Activated CD8-positive, alpha-beta memory T cell treated with anti-CD3 and anti-CD28 coated beads for 36 hours (primary cell): ENCODE measurements at regions not wholly inside any gene's neighbourhood (a gene's known extent, or its start where the extent isn't known, plus 50 kb on each side); places are given as distances from the start of the nearest gene placed in this dataset.
"Not testable (repeated sequence)": the region's sequence is repeated elsewhere in the genome, so short reads cannot be mapped to it uniquely, and the experiment has no call there.

ENCODE experiments used
- CTCF ChIA-PET: fragments of 350-600 bp; sonication (Branson Sonifier 250); formaldehyde crosslinking; loops from one replicate; lab custom pipeline; 2021; ENCODE audit warnings: antibody characterized with exemption; lab: Charles Lee
- POLR2A ChIA-PET: fragments of 350-600 bp; sonication (Branson Sonifier 250); formaldehyde crosslinking; loops from one replicate; lab custom pipeline; 2021; ENCODE audit warnings: antibody characterized with exemption; lab: Charles Lee

DNA sequence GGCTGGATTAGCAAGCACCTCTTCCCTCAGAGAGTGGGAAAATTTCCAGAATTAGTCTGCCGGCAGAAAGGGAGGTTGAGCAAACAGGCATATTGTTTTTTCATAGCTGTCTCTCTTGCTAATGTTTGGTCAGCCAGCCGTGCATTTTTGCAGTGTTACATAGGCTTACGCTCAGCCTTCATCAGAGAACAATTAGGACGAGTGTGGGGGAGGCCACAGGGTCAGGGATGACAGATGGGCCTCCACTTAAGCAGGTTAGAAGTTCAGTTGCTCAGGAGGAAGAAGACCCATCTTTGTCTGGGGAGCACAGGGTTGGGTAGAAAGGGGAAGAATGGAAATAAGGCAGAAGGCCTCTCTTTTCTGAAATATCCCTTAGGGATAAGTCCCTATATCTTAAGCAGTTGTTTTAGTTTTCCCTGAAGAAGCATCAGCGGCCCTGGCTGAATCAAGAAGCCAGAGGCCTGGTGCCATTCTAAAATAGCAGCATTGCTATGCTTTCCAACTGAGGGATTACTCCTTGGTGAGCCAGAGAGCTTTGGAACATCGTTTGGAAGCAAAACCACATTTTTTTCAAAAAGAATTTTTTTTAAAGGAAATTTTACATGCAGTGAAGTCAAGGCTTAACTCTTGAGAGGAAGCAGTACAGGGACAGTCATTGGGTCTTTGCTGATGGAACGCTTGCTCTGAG lies 118.8 kb downstream of the SMIM20 start:
- POLR2A ChIA-PET = no interaction called here

DNA sequence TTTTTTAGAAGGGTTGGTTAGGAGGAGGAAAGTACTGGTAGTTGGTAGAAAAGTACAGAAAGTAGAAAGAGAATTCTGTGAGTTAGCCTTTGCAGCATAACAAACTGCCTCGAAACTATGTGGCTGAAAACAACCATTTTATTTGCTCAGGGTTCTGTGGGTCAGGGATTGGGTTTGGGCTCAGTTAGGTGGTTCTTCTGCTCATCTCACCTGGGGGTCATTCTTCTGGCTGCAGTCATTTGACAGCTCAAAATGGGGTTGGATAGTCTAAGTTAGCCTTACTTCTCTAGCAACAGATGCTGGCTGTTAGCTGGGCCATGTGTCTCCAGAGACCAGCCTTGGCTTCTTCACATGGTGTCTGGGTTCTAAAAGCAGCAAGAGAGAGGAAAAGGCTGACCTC lies 119.4 kb downstream of the SMIM20 start:
- CTCF ChIA-PET = interaction anchor here (0.6 kb wide), 1 partner anchor 37 kb away, joined by 3 read pairs; no protein-coding TSS in a partner anchor
- POLR2A ChIA-PET = no interaction called here

More for the DNA sequence above, 118.8 kb downstream of the SMIM20 start:
- CTCF ChIA-PET = no interaction called here

DNA sequence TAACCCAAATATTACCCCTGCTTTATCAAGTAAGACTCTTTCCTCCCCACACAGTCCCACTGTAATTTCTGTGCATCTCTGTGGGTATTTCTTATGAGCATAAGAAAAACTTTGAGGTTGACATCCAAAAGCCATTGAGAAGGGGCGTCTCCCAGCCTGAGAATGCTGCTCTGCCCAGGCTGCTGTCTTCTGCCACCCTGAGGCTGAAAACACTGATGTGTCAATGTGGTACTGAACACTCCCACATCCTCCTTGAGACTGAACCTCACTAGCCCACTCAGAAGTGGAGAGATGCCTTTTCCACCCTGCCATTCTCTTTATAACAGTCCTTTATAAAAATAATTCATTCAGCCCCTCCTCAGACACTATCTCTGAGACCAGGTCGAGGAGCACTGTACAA lies 120.8 kb downstream of the SMIM20 start:
- CTCF ChIA-PET = no interaction called here
- POLR2A ChIA-PET = no interaction called here

GRCh38 chr4:26035921-26036320 lies 121.9 kb downstream of the SMIM20 start:
- ChIA-PET CTCF (no interaction called here), POLR2A (no interaction called here)

DNA sequence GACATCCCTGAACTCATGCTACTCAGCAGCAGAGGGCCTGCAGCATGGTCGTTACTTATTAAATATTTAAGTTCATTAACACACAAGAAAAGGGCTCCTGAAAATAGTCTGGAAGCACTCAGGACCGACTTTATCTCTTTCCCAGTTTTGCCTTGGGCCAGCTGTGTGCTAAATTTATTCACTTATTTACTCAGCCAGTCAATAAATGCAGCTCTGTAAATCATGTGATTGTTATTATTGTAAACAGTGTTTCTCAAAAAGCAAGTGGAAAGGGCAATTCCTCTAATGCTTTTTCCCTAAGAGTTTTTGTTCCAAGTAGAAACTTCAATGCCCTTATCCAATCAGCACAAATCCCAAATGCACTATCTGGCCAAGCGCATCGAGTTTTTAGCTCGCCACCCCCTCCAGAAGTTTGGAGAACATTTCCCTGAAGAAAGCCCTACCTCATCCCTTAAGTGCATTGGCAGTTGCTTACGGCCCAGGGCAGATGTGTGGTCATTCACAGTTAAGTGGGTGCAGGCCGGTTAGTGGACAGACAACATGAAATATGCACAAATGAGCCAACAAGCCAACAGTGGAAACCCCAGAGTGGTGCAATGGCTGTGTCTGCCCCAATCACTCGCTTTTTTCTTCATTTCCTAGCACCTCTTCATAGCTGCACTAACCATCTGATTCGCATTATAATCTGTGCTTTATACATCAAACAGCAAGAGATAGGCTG lies 125.8 kb downstream of the SMIM20 start:
- POLR2A ChIA-PET = no interaction called here
- CTCF ChIA-PET = no interaction called here

- CTCF ChIA-PET = interaction anchor here (0.9 to 2.2 kb wide), 2 partner anchors 14 to 15 kb away, joined by 3 to 8 read pairs; no protein-coding TSS in a partner anchor
- POLR2A ChIA-PET = interaction anchor here (0.5 kb wide), 1 partner anchor 148 kb away, joined by 7 read pairs; no protein-coding TSS in a partner anchor
Observed at GRCh38 chr4:26044524-26044923, 130.5 kb downstream of the SMIM20 start.

- ChIA-PET CTCF (interaction anchor here (2.2 kb wide), 1 partner anchor 14 kb away, joined by 8 read pairs; no protein-coding TSS in a partner anchor), POLR2A (no interaction called here)
Observed at GRCh38 chr4:26044983-26045382, 131.0 kb downstream of the SMIM20 start.

DNA sequence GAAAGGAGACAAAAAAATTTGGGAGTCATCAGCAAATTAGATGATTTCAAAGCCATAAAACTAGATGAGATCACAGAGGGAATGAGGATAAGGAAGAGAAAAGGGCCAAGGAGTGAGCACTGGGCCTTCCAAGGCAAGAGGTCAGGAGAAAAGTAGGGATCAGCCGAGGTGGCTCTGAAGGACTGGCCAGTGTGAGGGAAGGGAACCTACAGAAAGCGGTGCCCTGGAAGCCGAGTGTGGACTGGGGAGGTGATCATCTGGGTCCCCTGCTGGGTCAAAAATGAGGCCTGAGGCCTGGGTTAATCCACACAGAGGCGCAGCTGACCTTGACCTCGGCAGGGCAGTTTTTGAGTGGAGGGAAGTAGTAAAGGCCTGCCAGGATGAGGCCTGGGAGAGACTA lies 133.8 kb downstream of the SMIM20 start:
- ChIA-PET CTCF (interaction anchor here (0.7 kb wide), 1 partner anchor 96 kb away, joined by 5 read pairs; no protein-coding TSS in a partner anchor), POLR2A (no interaction called here)

GRCh38 chr4:26048378-26048882 lies 134.4 kb downstream of the SMIM20 start:
- POLR2A ChIA-PET = no interaction called here
- CTCF ChIA-PET = no interaction called here

DNA sequence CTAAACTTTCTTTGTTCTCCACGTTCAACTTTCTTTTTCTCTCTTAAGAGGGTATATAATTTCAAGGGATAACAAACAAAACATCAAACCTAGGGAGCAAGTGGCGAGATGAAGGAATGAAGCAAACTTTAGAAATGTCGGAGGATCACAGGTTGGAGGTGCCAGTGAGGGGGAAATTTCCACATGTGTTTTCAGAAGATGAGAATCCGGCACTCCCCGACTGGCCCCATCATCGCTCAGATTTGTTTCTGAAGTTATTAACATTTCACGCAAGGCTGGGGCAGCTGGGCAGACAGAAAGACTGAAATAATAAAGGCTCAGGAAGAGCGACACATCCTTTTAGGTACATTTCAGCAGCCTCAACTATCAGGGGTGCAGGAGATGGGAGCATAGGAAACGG lies 134.9 kb downstream of the SMIM20 start:
- ChIA-PET POLR2A (no interaction called here), CTCF (no interaction called here)

DNA sequence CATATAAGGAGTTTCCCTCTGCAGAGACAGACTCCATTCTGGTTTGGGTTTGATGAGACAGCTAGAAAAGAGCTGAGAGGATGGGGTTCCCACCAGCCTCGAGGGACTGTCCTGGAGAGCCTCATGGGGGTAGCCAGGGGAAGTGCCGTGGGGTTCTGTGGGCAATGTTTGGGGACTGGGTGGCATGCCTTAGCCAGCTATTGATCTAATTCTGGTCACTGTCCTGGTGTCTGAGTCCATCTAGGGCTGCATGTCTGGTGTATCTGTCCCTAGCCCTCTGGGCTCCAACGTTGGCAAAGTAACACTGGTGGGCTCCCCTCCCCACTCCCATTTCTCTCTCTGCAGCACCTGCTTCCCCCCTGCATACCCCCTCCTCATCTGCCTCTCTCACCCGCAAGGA lies 135.4 kb downstream of the SMIM20 start:
- CTCF ChIA-PET = no interaction called here
- POLR2A ChIA-PET = no interaction called here

GRCh38 chr4:26050212-26050643 lies 136.2 kb downstream of the SMIM20 start:
- POLR2A ChIA-PET = no interaction called here
- CTCF ChIA-PET = no interaction called here

GRCh38 chr4:26050671-26051070 lies 136.7 kb downstream of the SMIM20 start:
- ChIA-PET POLR2A (no interaction called here), CTCF (no interaction called here)

DNA sequence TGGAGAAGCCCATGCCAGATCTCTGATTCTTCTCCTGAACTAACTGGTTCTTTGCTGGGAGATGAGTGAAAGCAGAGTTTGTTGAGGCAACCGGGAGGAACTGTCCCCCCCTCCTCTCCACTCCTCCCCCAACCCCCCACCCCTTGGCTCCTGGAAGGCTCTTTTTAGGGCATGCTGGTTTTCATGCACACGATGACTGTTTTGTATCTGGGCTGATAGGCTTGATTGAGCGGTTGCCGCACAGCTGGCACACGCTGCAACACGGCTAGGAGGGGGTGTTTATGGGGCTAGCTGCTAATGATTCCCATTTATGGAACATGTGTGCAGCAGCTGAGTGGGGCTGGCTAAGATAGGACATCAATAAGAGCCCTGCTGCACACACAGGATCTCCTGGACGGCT lies 137.2 kb downstream of the SMIM20 start:
- ChIA-PET CTCF (no interaction called here), POLR2A (no interaction called here)

- ChIA-PET POLR2A (no interaction called here), CTCF (no interaction called here)
Observed at GRCh38 chr4:26052663-26053541, 138.9 kb downstream of the SMIM20 start.

- ChIA-PET CTCF (no interaction called here), POLR2A (no interaction called here)
Observed at GRCh38 chr4:26053761-26054160, 139.7 kb downstream of the SMIM20 start.

GRCh38 chr4:26055855-26056254 lies 141.8 kb downstream of the SMIM20 start:
- ChIA-PET CTCF (no interaction called here), POLR2A (no interaction called here)

- ChIA-PET CTCF (no interaction called here), POLR2A (no interaction called here)
Observed at GRCh38 chr4:26056406-26056805, 142.4 kb downstream of the SMIM20 start.

- POLR2A ChIA-PET = not testable (repeated sequence)
- CTCF ChIA-PET = interaction anchor here (0.5 to 2.1 kb wide), 3 partner anchors 12 to 87 kb away, joined by 3 to 8 read pairs (median 3); no protein-coding TSS in a partner anchor
Observed at GRCh38 chr4:26057839-26058238, 143.8 kb downstream of the SMIM20 start.
